ENCODE measurements at regions not wholly inside any gene's neighbourhood (a gene's known extent, or its start where the extent isn't known, plus 50 kb on each side); places are given as distances from the start of the nearest gene placed in this dataset.
A peak's percentile ranks its signal among the peaks of the same experiment; 100 is the strongest.

GRCh38 chr14:22414876-22415604, 174.0 kb downstream of the DAD1 start:
- H3K4me3 ChIP-seq (ENCODE audit: control insufficient read depth, low read depth, low read length): no peak overlapping the region
- no peak for TF ChIP-seq CTCF (conservative IDR thresholded peaks at IDR 0.05; ENCODE audit: control insufficient read depth, insufficient read depth, low read depth, low read length)
- no peak for DNase-seq (ENCODE audit: low read depth)

GRCh38 chr14:22412926-22413411, 176.1 kb downstream of the DAD1 start:
- peak; percentile 51 for DNase-seq (ENCODE audit: low read depth)
- no peak for TF ChIP-seq CTCF (conservative IDR thresholded peaks at IDR 0.05; ENCODE audit: control insufficient read depth, insufficient read depth, low read depth, low read length)
- no peak overlapping the region for H3K4me3 ChIP-seq (ENCODE audit: control insufficient read depth, low read depth, low read length)

GRCh38 chr14:22411398-22412055, 177.5 kb downstream of the DAD1 start:
- no peak for DNase-seq (ENCODE audit: low read depth)
- no peak overlapping the region for H3K4me3 ChIP-seq (ENCODE audit: control insufficient read depth, low read depth, low read length)
- TF ChIP-seq CTCF (conservative IDR thresholded peaks at IDR 0.05; ENCODE audit: control insufficient read depth, insufficient read depth, low read depth, low read length): no peak

- no peak for DNase-seq (ENCODE audit: low read depth)
- TF ChIP-seq CTCF (conservative IDR thresholded peaks at IDR 0.05; ENCODE audit: control insufficient read depth, insufficient read depth, low read depth, low read length): no peak
- H3K4me3 ChIP-seq (ENCODE audit: control insufficient read depth, low read depth, low read length): no peak overlapping the region
Observed at GRCh38 chr14:22410497-22410896, 178.5 kb downstream of the DAD1 start.

GRCh38 chr14:22409006-22409405, 180.0 kb downstream of the DAD1 start:
- no peak overlapping the region for H3K4me3 ChIP-seq (ENCODE audit: control insufficient read depth, low read depth, low read length)
- TF ChIP-seq CTCF (conservative IDR thresholded peaks at IDR 0.05; ENCODE audit: control insufficient read depth, insufficient read depth, low read depth, low read length): no peak
- no peak for DNase-seq (ENCODE audit: low read depth)

- no peak for DNase-seq (ENCODE audit: low read depth)
- TF ChIP-seq CTCF (conservative IDR thresholded peaks at IDR 0.05; ENCODE audit: control insufficient read depth, insufficient read depth, low read depth, low read length): no peak
- no peak overlapping the region for H3K4me3 ChIP-seq (ENCODE audit: control insufficient read depth, low read depth, low read length)
Observed at GRCh38 chr14:22408547-22408946, 180.5 kb downstream of the DAD1 start.
